ENCODE measurements at regions not wholly inside any gene's neighbourhood (a gene's known extent, or its start where the extent isn't known, plus 50 kb on each side); places are given as distances from the start of the nearest gene placed in this dataset.

DNA sequence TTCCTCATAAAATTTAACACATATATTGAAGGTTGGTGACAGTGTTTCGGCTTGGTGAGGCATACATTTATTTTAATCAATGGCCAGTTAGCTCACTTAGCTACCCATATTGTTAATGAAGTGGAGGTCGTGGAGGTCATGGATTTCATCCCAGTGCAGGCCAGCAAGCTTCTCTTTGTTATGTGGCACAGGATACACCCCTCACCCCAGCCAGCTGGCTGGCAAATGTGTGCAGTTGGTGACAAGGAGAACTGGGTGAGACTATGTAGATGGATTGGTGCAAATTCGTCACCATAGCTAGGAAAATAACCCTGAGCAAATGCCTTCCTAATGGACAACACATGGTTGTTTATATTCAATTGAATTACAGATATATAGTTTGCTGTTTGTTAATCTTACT lies 50.5 kb upstream of the FOXP2 start:
- H3K36me3 ChIP-seq (ENCODE audit: insufficient read depth in 1 of 2, low read depth in 1 of 2), result no peaks in the 10 kb centered on the region
- 22 to 28% (median 23%) methylated on average over 3 of the region's 3 CpGs for whole genome bisulfite sequencing, 3 donors
- ATAC-seq (peak; percentile 70 to 91 (median 84)), DNase-seq (no peak)
- intact Hi-C loops (cut with DNase I), result loop anchor here in 1 of 2 donors (5.0 kb wide), 1 partner anchor 43 kb away; no protein-coding TSS in a partner anchor
- TF ChIP-seq, protein P1, sequence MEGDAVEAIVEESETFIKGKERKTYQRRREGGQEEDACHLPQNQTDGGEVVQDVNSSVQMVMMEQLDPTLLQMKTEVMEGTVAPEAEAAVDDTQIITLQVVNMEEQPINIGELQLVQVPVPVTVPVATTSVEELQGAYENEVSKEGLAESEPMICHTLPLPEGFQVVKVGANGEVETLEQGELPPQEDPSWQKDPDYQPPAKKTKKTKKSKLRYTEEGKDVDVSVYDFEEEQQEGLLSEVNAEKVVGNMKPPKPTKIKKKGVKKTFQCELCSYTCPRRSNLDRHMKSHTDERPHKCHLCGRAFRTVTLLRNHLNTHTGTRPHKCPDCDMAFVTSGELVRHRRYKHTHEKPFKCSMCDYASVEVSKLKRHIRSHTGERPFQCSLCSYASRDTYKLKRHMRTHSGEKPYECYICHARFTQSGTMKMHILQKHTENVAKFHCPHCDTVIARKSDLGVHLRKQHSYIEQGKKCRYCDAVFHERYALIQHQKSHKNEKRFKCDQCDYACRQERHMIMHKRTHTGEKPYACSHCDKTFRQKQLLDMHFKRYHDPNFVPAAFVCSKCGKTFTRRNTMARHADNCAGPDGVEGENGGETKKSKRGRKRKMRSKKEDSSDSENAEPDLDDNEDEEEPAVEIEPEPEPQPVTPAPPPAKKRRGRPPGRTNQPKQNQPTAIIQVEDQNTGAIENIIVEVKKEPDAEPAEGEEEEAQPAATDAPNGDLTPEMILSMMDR (IDR thresholded peaks at IDR 0.05), result no peak
- H3K9me3 ChIP-seq, result no peaks in the 10 kb centered on the region
- H3K27me3 ChIP-seq (ENCODE audit: insufficient read depth in 3 of 3, low read length in 2 of 3), result no peaks in the 10 kb centered on the region
- peak overlapping the region; percentile 5 for H3K27ac ChIP-seq
- peaks cover 11% of the 10 kb centered on the region for H3K4me1 ChIP-seq
- H3K4me3 ChIP-seq, result no peak overlapping the region

DNA sequence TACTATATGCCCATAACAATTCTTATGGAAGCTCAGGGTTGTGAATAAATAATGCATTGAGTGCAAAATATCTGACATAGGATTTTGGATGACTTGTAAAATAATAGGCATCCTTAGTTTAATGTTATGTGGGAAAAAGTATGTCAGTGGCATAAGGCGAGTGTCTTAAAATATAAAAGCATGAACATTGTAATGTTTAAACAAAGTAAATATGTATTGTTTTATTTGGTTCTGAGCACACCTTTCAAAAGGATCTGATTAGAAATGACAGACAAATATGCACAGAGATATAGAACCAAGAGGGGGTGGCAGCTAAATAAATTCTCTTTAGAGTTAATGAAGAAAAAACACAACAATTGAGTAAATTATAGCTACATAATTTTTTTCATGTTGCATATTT lies 51.3 kb upstream of the FOXP2 start:
- ATAC-seq, result no peak
- Histone ChIP-seq H3K4me1 (peaks cover 11% of the 10 kb centered on the region), H3K36me3 (ENCODE audit: insufficient read depth in 1 of 2, low read depth in 1 of 2) (no peaks in the 10 kb centered on the region), H3K27me3 (ENCODE audit: insufficient read depth in 3 of 3, low read length in 2 of 3) (no peaks in the 10 kb centered on the region), H3K27ac (no peak overlapping the region), H3K9me3 (no peaks in the 10 kb centered on the region), H3K4me3 (no peak overlapping the region)
- intact Hi-C loops (cut with DNase I), result loop anchor here in 1 of 2 donors (5.0 kb wide), 1 partner anchor 44 kb away; no protein-coding TSS in a partner anchor
- DNase-seq, result no peak
- TF ChIP-seq, protein P1 (IDR thresholded peaks at IDR 0.05), result no peak
- WGBS, 3 donors, result 92 to 96% (median 94%) methylated on average over 1 of the region's 1 CpG

DNA sequence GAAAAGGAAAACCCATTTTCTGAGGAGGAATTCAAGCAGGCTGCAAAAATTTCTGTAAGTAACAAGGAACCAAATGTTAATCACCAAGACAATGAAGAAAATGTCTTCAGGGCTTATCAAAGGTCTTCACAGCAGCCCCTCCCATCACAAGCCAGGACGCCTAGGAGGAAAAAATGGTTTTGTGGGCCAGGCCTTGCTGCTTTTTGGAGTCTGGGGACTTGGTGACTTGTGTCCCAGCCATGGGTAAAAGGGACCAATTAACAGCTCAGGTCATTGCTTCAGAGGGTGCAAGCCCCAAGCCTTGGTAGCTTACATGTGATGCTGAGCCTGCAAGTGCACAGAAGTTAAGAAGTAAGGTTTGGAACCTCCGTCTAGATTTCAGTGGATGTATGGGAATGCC lies 55.7 kb upstream of the FOXP2 start:
- Histone ChIP-seq H3K27ac (no peak overlapping the region), H3K4me1 (peaks cover 7% of the 10 kb centered on the region), H3K4me3 (no peak overlapping the region), H3K27me3 (ENCODE audit: insufficient read depth in 3 of 3, low read length in 2 of 3) (no peaks in the 10 kb centered on the region), H3K36me3 (ENCODE audit: insufficient read depth in 1 of 2, low read depth in 1 of 2) (no peaks in the 10 kb centered on the region), H3K9me3 (no peaks in the 10 kb centered on the region)
- TF ChIP-seq, protein P1 (IDR thresholded peaks at IDR 0.05), result no peak
- WGBS, 3 donors, result 85 to 94% (median 93%) methylated on average over 2 of the region's 2 CpGs
- ATAC-seq (no peak), DNase-seq (no peak)
- intact Hi-C loops (cut with DNase I), result no loop called here

DNA sequence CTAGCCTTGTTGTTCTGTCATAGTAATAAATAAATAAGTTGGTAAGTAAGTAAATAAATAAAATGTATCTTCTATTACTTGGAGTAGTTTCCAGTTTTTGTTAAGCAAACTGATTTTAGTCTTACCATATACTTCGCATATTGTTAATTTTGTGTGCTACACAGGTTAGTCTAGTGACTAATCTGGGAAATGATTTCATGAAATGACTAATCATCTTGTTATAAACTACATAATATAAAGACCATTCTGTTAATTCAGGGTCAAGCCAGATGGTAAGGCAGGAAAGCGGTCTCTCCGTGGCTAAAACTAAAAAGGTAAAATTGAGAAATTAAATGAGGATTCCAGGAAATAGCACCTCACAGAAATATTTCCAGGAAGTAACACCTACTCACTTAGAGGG lies 58.5 kb upstream of the FOXP2 start:
- intact Hi-C loops (cut with DNase I), result no loop called here
- Histone ChIP-seq H3K9me3 (no peaks in the 10 kb centered on the region), H3K36me3 (ENCODE audit: insufficient read depth in 1 of 2, low read depth in 1 of 2) (no peaks in the 10 kb centered on the region), H3K4me3 (no peak overlapping the region), H3K27ac (no peak overlapping the region), H3K27me3 (ENCODE audit: insufficient read depth in 3 of 3, low read length in 2 of 3) (no peaks in the 10 kb centered on the region), H3K4me1 (peaks cover 6% of the 10 kb centered on the region)
- ATAC-seq, result no peak
- no peak for DNase-seq
- whole genome bisulfite sequencing, 3 donors, result 75 to 91% (median 77%) methylated on average over 3 of the region's 3 CpGs
- TF ChIP-seq, protein P1 (IDR thresholded peaks at IDR 0.05), result no peak

DNA sequence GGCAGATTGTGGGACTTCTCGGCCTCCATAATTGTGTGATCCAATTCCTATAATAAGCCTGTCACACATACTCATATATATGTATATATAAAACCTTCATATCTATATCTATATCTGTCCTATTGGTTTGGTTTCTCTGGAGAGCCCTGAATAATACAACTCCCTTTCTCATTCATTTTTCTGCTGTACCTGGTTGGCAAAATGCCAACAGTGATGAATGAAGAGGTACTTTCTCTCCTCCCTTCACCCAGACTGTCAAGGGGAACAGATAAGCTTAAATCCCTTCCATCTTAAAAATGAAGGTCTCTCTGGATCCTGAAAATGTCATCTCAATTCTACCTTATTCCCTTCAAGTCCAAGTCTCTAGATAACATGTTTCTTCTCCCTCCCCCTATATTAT lies 60.3 kb upstream of the FOXP2 start:
- Histone ChIP-seq H3K36me3 (ENCODE audit: insufficient read depth in 1 of 2, low read depth in 1 of 2) (no peaks in the 10 kb centered on the region), H3K27ac (no peak overlapping the region), H3K9me3 (no peaks in the 10 kb centered on the region), H3K27me3 (ENCODE audit: insufficient read depth in 3 of 3, low read length in 2 of 3) (no peaks in the 10 kb centered on the region), H3K4me1 (peaks cover 6% of the 10 kb centered on the region), H3K4me3 (no peak overlapping the region)
- intact Hi-C loops (cut with DNase I), result no loop called here
- no peak for ATAC-seq
- TF ChIP-seq, protein P1 (IDR thresholded peaks at IDR 0.05), result no peak
- 91 to 92% (median 91%) methylated on average over 1 of the region's 1 CpG for WGBS, 3 donors
- no peak for DNase-seq

Data from psoas muscle (tissue), 7 donors.